GM18861 (cell line): ENCODE measurements at regions not wholly inside any gene's neighbourhood (a gene's known extent, or its start where the extent isn't known, plus 50 kb on each side); places are given as distances from the start of the nearest gene placed in this dataset.

Source experiments
- ATAC-seq: cut with Tn5 transposase; IDR thresholded peaks from one replicate; pipeline ENCODE4 v1.9.1; 2021; ENCODE audit not compliant: unreplicated experiment

DNA sequence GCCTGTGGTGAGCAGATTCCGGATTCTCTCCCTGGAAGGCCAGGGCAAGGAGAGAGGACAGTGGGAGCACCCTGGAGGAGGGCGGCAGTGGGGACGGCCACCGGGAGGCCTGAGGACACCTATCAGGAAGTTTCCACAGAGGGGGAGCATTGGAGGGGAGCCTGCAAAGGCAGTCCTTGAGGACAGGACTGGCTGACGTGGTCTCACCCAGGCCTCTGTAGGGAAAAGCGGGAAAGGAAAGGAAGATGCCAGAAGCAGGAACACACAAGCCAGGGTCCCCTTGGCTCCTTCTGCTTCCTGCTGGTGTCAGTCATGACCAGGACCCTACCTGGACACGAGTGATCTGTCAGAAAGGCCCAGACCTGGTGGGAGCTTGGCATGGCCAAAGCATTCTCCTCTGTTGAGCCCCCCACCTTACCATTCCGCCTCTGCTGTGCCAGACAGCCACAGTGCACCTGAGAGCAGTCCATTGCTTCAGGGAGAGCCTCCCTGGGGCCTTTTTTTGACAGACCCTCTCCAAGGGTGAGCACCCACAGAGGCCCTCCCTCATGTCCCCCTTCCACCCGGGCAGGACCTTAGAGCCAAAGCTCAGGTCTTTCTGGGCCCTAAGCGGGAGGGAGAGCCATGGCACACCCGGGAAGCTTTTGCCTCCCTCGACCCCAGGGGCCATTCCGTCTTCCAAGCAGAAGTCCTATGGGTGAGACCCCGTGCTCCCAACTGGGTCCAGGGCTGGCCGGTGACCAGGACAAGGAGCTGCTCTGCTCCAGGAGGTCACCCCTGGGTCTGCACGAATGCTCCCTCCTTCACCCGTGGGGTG lies 333.1 kb downstream of the DYSF start:
- no peak for ATAC-seq

DNA sequence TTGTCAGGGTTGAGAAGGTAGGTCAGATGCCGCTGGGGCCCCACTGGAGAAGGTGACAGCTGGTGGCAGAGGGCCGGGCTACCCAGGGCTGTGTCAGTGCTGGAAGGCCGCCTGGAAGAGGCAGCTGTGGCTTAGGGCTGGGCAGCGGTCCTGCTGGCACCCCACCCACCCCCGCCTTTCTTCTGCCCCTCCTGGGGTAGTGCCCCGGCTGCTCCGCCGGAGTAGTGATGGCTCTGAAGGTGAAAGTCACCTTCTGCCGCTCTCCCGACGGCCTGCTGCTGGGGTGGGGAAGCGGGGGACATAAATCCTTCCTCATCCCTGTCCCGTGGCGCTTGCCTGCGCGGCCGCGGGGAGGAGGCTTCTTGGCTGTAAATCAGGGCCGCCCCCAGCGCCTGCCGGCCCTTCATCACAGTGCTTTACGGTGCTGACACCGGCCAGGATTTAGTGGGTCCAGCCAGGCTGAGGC lies 332.2 kb downstream of the DYSF start:
- ATAC-seq, result no peak

DNA sequence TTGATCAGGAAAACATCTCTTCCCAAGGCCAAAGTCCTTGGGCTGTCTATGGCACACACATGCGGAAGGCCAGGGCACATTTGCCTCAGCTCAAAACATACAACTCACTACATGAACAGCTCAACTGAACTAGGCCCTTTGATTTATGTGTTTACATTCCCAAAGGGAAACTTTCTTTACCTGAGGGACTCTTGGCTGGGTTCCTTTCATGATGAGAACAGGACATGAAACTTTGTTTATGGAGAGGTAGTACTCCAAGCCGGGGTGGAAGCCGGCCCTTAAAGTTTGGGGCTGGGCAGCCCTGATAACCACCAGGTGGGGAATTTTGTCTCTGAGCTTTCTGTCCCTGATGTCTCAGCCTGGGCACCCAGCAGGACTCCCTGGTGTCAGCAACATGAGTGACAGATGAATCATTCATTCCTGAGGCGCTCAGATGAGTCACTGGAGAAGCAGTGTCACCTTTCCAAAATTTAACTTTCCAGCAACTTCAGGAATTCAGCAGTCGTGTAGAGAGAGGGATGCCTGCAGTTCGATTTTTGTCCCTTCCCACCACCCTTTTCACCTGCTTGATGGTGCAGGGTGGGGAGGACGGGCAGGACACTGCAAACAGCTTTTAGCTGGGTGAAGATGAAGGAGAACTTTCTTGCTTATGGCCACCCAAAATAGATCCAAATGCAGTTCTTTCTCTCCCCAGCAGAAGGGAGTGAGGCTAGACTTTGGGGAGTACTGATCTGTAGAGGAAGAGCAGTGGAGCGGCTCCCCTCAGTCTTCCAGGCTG lies 331.6 kb downstream of the DYSF start:
- no peak for ATAC-seq

DNA sequence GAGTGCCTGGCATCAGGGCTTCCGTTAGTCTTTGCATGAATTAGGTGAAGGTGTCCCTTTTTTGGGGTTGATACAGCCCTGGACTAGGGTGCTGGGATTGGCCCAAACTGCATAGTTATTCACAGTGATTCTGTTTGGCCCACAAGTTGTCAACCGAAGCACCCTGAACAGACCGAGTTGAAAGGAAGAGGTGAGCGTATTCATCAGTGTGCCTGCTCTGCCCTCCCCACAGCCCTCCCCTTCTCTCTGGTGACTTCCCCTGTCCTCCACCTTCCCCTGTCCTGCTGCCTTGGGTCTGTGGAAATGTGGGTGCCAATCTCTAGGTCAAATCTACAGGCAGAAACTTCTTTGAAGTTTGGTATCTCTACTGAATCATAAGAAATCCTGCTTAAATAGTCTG lies 330.5 kb downstream of the DYSF start:
- ATAC-seq, result no peak

DNA sequence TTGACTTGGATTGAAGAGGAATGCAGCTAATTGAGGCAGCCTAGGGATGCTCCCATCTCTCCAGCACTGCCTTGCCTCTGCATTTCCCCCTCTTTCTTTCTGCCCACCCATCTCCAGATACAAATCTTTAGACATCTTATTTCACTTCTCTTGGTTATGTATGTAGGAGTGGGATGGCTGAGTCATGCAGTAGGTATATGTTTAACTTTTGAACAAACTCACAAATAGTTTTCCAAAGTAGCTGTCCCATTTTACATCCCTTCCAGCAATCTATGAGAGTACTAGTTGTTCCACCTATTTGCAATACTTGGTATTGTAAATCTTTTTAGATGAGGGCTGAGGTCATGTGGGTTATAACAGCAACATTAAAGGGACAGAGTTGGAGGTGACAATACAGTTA lies 329.9 kb downstream of the DYSF start:
- no peak for ATAC-seq

DNA sequence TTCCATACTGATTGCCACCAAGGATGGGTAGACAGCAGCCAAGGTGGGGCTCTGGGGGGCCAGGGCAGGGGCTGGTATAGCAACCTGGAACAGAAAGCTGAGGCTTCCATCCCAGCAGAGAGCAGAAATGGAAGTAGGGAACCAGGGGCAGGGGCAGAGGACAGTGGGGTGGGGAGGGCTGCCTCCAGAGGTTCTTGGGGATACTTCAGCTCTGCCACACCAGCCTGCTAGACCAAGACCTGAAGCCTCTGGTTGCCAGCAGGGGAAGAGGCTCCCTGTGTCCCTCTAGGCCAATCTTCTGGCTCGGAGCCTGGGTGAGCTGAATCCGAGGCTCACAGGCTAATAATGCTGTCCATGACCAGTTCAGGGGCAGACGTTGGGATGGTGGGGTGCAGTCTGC lies 329.0 kb downstream of the DYSF start:
- ATAC-seq, result no peak

DNA sequence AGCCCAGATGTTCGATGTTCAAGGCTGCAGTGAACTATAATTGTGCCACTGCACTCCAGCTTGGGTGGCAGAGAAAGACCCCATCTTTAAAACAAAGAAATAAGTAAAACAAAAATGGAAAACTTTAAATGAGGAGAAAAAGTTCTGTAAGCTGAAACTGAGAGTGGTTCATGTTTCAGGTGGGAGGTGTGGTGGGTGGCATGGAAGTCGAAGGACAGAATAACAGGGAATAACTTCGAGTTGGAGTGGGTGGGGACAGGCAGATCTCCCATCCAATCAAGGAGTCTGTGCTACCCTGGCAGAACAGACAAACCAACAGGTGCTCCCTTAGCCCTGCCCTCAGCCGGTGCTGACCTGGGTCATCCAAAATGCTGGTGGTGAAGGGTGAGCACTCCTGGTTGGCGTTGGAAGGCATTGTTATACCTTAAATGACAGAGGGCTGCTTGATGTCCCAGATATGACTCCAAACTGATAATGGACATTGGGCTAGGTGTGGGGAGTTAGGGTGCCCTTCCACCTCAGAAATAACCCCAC lies 328.4 kb downstream of the DYSF start:
- no peak for ATAC-seq

DNA sequence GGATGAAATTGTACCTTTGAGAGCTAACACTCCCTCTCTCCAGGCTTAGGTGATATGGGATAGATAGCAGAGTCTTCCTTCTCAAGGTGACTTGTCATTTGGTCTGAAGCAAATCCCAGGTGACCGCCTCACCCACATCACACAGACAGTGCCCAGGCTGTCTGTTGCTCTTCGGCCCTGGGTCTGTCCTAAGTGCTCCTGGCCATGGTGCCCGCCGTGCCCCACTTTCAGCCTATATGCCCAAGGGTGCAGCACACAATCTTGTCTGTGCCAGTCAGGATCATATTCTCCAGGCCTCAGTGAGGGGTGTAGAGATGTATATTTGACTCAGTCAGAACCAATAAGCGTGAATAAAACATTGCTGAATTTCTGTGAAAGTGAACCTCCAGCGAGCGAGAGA lies 326.8 kb downstream of the DYSF start:
- no peak for ATAC-seq

DNA sequence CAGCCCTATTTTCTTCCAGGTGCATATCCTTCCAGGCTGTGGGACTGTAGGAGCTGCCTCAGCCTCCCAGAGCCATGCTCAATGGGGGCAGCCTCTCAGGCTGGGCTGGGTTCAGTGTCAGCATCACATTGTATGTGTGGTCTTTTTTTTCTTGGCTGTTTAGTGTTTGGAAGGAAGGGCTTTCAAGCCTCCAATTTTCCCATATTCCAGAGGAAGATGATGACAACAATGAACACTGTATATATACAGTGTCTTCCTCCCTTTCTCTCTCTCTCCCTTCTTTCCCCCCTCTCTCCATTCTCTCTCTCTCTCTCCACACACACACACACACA lies 326.4 kb downstream of the DYSF start:
- ATAC-seq, result no peak

DNA sequence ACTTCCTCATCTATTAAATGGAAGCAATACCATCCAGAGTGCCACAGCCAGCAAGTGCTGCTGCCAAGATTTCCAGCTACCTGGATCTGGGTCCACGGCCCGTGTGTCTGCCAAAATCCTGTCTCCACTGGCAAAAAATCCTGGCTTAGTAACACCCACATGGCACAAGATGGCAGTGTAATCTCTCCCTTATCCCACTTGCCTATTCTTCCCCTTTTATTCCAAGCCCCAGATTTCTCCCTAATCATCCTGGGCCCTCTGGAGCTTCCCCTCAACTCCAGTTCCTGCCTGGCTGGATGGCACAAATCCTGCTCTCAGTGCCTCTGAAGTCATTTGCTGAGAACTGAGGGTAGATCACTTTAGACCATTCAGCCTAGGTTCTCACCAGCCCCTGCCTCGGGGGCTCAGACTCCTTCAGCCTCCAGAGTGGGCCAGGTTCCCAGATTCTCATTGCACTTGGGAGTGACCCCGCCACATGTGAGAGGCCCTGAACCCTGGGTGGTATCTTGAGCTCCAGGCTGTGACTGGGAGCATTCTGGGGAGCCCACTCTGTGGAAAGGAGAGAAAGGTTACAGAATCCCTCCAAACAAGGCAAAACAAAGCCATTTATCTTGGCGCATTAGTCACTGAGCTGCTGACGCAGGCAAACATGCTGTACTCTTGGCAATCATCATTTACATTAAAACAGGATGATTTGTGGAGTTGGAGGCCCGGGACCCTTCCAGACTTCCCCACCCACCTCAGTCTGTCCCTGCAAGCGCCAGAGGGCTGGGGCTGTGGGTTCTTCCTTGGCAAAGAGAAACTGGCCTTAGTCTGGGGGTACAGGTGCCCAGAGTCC lies 325.8 kb downstream of the DYSF start:
- ATAC-seq, result no peak

DNA sequence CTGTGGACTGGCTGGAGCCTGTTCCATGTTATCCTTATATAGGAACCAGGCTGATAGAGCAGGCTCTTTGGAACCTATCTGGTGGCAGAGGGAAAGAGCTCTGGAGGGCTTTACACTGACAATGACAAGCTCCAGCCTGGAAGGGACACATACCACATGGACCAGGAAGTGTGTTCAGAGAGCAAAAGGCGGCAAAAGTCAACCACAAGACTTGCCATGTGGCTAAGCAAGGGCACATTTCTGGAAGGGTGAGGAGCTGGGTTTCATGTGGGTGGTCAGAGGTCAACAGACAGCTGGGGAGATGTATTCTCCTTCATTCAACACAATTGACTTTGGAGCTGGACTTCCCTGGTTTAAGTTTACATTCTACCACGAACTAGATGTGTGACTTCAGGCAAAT lies 325.2 kb downstream of the DYSF start:
- ATAC-seq, result no peak

DNA sequence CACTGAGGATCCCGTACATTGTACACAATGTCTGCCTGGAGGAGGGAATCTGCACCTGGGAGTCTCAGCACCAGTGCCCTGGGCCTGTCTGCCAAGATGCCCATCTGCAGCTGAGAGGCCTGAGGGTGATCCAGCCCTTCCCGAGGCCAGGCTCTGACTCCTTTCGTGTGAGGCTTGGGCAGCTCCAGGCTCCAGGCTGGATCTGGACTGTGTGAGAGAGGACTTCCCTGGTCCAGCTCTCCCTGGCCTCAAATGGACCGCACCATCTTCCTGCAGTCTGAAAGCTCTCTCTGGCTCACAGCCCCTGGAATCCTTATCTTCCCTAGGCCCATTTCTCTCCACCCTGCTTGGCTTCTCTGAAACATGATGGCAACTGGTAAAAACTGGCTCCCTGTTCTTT lies 324.6 kb downstream of the DYSF start:
- ATAC-seq, result no peak

DNA sequence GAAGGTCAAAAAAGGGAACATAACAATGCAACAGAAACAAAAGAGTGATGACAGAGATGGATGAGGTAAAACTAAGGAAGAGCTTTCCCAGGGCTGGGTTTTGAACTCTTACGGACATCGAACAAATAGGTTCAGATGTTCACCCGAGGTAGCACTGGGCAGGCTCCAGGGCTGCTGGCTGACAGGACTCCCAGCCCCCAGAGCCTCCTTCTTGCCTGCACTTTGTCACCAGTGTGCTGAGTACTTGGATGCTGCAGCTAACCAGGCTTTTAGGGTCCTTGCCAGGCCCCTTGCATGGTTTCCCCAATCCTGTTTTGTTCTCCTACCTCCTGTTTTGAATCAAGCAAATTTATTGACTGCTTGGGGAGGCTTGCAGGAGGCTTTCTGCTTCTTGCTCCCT lies 322.9 kb downstream of the DYSF start:
- no peak for ATAC-seq

DNA sequence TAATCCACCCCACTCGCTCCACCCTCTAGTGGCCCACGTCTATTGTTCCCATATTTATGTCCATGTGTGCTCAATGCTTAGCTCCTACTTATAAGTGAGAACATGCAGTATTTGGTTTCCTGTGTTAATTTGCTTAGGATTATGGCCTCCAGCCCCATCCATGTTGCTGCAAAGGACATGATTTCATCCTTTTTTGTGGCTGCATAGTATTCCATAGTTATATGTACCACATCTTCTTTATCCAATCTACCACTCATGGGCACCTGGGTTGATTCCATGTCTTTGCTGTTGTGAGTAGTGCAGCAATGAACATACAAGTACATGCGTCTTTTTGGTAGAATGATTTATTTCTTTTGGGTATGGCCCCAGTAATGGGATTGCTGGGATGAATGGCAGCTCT lies 319.9 kb downstream of the DYSF start:
- ATAC-seq, result no peak

DNA sequence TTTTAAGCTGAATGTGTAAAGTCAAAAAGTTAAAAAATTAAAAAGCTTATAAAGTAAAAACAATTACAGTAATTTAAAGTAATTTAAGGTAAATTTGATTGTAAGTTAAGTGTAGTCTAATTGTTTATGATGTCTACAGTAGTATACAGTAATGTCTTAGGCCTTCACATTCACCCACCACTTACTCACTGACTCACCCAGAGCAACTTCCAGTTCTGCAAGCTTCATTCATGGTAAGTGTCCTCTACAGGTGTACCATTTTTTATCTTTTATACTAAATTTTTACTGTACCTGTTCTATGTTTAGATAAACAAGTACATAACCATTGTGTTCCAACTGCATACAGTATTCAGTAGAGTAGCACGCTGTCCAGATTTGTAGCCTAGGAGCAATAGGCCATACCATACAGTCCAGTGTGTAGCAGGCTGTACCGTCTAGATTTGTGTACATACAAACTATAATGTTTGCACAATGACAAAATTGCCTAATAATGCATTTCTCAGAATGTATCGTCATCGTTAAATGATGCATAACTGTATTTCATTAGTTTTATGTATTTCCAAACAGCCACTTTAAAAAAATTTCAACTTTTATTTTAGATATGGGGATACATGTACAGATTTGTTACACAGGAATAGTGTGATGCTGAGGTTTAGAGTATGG lies 319.3 kb downstream of the DYSF start:
- ATAC-seq, result no peak

DNA sequence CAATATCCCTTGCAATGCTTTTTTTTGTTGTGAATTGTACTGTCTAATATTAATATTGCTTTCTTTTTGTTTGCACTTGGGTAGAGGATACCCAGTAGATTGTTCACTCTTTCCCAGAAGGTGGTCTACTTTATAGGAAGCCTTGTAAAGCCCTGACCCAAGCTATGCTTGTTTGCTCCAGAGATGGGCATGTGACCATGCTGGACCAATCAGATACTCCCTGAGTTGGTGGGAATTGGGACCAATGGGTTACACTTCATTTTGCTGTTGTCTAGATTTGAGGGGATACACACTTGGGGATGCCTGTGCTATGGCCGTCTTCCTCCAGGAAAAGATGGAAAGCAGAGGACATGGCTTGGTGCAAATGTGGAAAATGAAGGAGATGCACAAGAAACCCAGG lies 314.3 kb downstream of the DYSF start:
- no peak for ATAC-seq

DNA sequence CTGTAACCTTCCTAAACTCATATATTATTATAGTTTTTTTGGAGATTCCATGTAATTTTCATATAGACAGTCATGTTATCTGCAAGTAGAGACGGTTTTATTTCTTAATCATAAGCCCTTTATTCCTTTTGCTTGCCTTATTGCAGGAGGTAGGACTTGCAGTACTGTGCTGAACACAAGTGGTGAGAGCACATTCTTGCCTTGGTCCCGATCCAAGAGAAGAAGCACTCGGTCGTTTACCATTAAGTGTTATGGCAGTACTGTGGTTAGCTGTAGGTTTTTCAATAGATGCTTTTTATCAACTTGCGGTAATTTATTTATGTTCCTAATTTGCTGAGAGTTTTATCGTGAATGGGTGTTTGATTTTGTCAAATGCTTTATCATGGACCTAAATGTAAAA lies 305.7 kb downstream of the DYSF start:
- ATAC-seq, result no peak

DNA sequence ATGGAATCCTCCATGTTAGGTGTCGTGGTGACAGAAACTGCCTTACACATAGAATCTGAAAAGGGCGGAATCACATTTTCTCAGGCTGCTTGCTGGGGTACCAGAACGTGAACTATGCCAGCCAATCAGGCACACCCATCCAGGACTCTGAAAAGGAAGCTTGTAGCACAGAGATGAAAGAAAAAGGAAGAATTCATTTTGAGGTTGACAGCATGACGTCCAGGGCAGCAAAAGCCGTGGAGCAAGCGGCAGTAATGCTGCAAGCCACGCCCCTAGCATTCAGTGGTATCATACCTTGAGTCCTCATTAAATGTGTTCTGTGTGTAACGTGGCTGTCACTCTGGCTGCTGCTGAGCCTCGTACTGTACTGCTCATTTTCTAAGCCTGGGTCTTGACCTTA lies 304.0 kb downstream of the DYSF start:
- no peak for ATAC-seq

DNA sequence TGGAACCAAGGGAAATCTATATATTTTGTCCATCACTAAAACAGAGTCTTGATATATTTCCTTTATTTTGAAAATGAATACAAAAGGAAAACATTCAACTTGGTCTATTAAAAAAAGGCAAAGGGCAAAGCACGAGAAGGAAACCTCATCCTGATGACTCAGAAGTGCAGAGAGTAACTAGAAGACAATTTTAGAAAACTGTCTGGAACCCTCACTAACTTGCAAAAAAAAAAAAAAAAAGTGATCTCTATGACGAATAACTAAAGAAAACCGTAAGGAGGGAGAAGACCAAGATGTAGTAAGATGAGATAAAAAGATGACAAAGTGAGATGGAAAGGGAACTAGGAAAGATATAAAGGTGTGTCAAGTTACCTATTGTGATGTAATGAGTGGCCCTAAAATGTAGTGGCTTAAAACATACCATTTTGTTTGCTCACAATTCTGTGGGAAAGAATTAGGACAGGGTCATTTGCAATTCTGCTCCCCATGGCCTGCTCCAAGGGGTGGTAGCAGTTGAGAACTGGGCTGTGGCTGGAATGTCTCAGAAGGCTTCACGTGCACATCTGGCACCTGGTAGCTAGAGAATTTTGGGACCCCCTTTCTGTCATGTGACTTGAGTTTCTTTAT lies 303.0 kb downstream of the DYSF start:
- ATAC-seq, result no peak

DNA sequence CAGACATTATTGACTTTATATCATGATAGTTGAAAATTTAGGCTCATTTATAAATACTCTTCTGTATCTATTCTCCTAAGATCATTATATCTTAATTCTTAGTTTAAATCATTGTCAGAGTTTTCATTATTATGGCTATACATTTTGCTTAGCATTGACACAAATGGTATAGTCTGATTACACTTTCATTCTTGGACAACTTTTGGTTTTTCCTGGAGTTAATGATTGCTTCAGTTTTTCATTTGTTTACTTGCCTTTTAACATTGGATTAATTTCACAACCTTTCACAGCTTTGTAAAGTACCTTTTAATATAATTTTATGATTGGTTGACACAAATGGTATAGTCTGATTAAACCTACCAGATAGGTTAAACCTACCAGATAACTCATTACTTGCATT lies 298.2 kb downstream of the DYSF start:
- no peak for ATAC-seq
